ENCODE measurements at regions not wholly inside any gene's neighbourhood (a gene's known extent, or its start where the extent isn't known, plus 50 kb on each side); places are given as distances from the start of the nearest gene placed in this dataset.

- TF ChIP-seq, protein P1, sequence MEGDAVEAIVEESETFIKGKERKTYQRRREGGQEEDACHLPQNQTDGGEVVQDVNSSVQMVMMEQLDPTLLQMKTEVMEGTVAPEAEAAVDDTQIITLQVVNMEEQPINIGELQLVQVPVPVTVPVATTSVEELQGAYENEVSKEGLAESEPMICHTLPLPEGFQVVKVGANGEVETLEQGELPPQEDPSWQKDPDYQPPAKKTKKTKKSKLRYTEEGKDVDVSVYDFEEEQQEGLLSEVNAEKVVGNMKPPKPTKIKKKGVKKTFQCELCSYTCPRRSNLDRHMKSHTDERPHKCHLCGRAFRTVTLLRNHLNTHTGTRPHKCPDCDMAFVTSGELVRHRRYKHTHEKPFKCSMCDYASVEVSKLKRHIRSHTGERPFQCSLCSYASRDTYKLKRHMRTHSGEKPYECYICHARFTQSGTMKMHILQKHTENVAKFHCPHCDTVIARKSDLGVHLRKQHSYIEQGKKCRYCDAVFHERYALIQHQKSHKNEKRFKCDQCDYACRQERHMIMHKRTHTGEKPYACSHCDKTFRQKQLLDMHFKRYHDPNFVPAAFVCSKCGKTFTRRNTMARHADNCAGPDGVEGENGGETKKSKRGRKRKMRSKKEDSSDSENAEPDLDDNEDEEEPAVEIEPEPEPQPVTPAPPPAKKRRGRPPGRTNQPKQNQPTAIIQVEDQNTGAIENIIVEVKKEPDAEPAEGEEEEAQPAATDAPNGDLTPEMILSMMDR (IDR thresholded peaks at IDR 0.05): no peak
- TF ChIP-seq EP300 (IDR thresholded peaks at IDR 0.05; ENCODE audit: borderline replicate concordance in 1 of 2, low read depth in 1 of 2, low read length in 1 of 2) (no peak), FOSL2 (IDR thresholded peaks at IDR 0.05; ENCODE audit: borderline replicate concordance, low read depth) (no peak), MXI1 (IDR thresholded peaks at IDR 0.05; ENCODE audit: low read depth, low read length) (no peak), FOXM1 (IDR thresholded peaks at IDR 0.05; ENCODE audit: low read depth) (no peak), TCF12 (IDR thresholded peaks at IDR 0.05) (no peak), MAX (IDR thresholded peaks at IDR 0.05; ENCODE audit: low read depth) (no peak), GABPA (IDR thresholded peaks at IDR 0.05; ENCODE audit: low read depth) (no peak), REST (IDR thresholded peaks at IDR 0.05; ENCODE audit: low read depth, low read length) (no peak)
- TF ChIP-seq, protein P2, sequence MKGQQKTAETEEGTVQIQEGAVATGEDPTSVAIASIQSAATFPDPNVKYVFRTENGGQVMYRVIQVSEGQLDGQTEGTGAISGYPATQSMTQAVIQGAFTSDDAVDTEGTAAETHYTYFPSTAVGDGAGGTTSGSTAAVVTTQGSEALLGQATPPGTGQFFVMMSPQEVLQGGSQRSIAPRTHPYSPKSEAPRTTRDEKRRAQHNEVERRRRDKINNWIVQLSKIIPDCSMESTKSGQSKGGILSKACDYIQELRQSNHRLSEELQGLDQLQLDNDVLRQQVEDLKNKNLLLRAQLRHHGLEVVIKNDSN (IDR thresholded peaks at IDR 0.05; ENCODE audit: borderline replicate concordance, low read depth): no peak
Observed at GRCh38 chr18:45227001-45227742, 388.1 kb upstream of the SLC14A2 start.

All from SK-N-SH (cell line).